Caco-2 (cell line): ENCODE measurements at regions not wholly inside any gene's neighbourhood (a gene's known extent, or its start where the extent isn't known, plus 50 kb on each side); places are given as distances from the start of the nearest gene placed in this dataset.

Experiments used
- BruUV-seq: library from RNA; stranded (reverse); fragments of 400-500 nt; replicated peaks from 2 replicates; lab custom pipeline; 2021; lab: Mats Ljungman, UMichigan
- CTCF ChIA-PET: fragments of 300-600 bp; sonication (Branson Sonifier 250); formaldehyde crosslinking; loops from one replicate; lab custom pipeline; 2022; ENCODE audit warnings: antibody characterized with exemption; lab: Charles Lee
- POLR2A ChIA-PET: fragments of 300-600 bp; sonication (Branson Sonifier 250); formaldehyde crosslinking; loops from one replicate; lab custom pipeline; 2022; ENCODE audit warnings: antibody characterized with exemption; lab: Charles Lee
- DNase-seq, 2 experiments: peaks; one replicate each; pipeline versions ENCODE4 v3.0.0 to v3.0.0-alpha.2; 2020 to 2022
- H3K27me3 ChIP-seq: replicated peaks from 2 replicates; pipeline ENCODE4 v1.6.0; 2011; ENCODE audit warnings: low read length; ENCODE audit not compliant: control insufficient read depth, insufficient read depth
- H3K36me3 ChIP-seq: 2 replicates; pipeline ENCODE4 v1.5.1; 2011; ENCODE audit warnings: low read length; ENCODE audit not compliant: control insufficient read depth, insufficient read depth
- H3K4me1 ChIP-seq: fragments of 250-450 bp; sonication (Bioruptor Pico); 2 replicates; pipeline ENCODE4 v1.5.1; 2020; ENCODE audit warnings: mild to moderate bottlenecking
- H3K4me3 ChIP-seq: 2 replicates; pipeline ENCODE4 v1.5.1; 2011; ENCODE audit warnings: low read depth, mild to moderate bottlenecking, control low read depth, low read length
- H3K9me3 ChIP-seq: fragments of 250-450 bp; sonication (Bioruptor Pico); 2 replicates; pipeline ENCODE4 v1.5.1; 2020; ENCODE audit warnings: mild to moderate bottlenecking, moderate library complexity
- H3K27ac Mint-ChIP-seq: one replicate; pipeline ENCODE4 v1.8.0; 2022; ENCODE audit warnings: mixed read lengths; ENCODE audit not compliant: unreplicated experiment
- H3K27me3 Mint-ChIP-seq: one replicate; pipeline ENCODE4 v1.8.0; 2022; ENCODE audit warnings: mixed read lengths; ENCODE audit not compliant: insufficient read depth, unreplicated experiment
- H3K36me3 Mint-ChIP-seq: one replicate; pipeline ENCODE4 v1.8.0; 2022; ENCODE audit warnings: mild to moderate bottlenecking, mixed read lengths; ENCODE audit not compliant: insufficient read depth, unreplicated experiment
- H3K4me1 Mint-ChIP-seq: one replicate; pipeline ENCODE4 v1.8.0; 2022; ENCODE audit warnings: low read depth, mixed read lengths; ENCODE audit not compliant: unreplicated experiment
- H3K4me3 Mint-ChIP-seq: one replicate; pipeline ENCODE4 v1.8.0; 2022; ENCODE audit warnings: mild to moderate bottlenecking, moderate library complexity, mixed read lengths; ENCODE audit not compliant: unreplicated experiment
- H3K9me3 Mint-ChIP-seq: one replicate; pipeline ENCODE4 v1.8.0; 2022; ENCODE audit warnings: mixed read lengths; ENCODE audit not compliant: unreplicated experiment
- intact Hi-C: fragments of 100-400 bp; cut with micrococcal nuclease; formaldehyde crosslinking; loops from one replicate; pipeline ENCODE4 v1.10.0; 2022; ENCODE audit not compliant: unreplicated experiment
- TF ChIP-seq, protein P1 (sequence below), 2 experiments: fragments of 200-600 bp in 1 of 2; IDR thresholded peaks; 1 replicate in 1 of 2; 2 replicates in 1 of 2; pipeline versions ENCODE4 v1.5.1 to v1.8.0; 2011 to 2022; ENCODE audit warnings: antibody characterized with exemption in 1 of 2, control low read depth in 1 of 2, inconsistent platforms in 1 of 2, low read depth in 1 of 2, low read length in 1 of 2, mild to moderate bottlenecking in 1 of 2, moderate library complexity in 1 of 2; ENCODE audit not compliant: insufficient read depth in 1 of 2, severe bottlenecking in 1 of 2, unreplicated experiment in 1 of 2

- intact Hi-C loops, result loop anchor here (5.0 kb wide), 1 partner anchor 167 kb away; no protein-coding TSS in a partner anchor
- Histone ChIP-seq H3K9me3 (no peaks in the 10 kb centered on the region), H3K36me3 (no peaks in the 10 kb centered on the region), H3K4me1 (0 out of 2 replicates have a peak, but pooled peaks cover 3% of the 10 kb centered on the region), H3K4me3 (no peak overlapping the region), H3K27me3 (no peaks in the 10 kb centered on the region)
- TF ChIP-seq, protein P1, sequence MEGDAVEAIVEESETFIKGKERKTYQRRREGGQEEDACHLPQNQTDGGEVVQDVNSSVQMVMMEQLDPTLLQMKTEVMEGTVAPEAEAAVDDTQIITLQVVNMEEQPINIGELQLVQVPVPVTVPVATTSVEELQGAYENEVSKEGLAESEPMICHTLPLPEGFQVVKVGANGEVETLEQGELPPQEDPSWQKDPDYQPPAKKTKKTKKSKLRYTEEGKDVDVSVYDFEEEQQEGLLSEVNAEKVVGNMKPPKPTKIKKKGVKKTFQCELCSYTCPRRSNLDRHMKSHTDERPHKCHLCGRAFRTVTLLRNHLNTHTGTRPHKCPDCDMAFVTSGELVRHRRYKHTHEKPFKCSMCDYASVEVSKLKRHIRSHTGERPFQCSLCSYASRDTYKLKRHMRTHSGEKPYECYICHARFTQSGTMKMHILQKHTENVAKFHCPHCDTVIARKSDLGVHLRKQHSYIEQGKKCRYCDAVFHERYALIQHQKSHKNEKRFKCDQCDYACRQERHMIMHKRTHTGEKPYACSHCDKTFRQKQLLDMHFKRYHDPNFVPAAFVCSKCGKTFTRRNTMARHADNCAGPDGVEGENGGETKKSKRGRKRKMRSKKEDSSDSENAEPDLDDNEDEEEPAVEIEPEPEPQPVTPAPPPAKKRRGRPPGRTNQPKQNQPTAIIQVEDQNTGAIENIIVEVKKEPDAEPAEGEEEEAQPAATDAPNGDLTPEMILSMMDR (IDR thresholded peaks at IDR 0.05; ENCODE audit: insufficient read depth in 1 of 2, low read depth in 1 of 2, low read length in 1 of 2, severe bottlenecking in 1 of 2, unreplicated experiment in 1 of 2), result no peak
- no TSS peak for BruUV-seq
- ChIA-PET CTCF (no interaction called here), POLR2A (no interaction called here)
- Mint-ChIP-seq H3K4me3 (no peak overlapping the region), H3K36me3 (no peaks in the 10 kb centered on the region), H3K27me3 (peaks cover 9% of the 10 kb centered on the region), H3K4me1 (no peaks in the 10 kb centered on the region), H3K27ac (no peak overlapping the region), H3K9me3 (no peaks in the 10 kb centered on the region)
- no peak for DNase-seq
Observed at GRCh38 chr3:71879089-71879488, 94.1 kb upstream of the PROK2 start.

DNA sequence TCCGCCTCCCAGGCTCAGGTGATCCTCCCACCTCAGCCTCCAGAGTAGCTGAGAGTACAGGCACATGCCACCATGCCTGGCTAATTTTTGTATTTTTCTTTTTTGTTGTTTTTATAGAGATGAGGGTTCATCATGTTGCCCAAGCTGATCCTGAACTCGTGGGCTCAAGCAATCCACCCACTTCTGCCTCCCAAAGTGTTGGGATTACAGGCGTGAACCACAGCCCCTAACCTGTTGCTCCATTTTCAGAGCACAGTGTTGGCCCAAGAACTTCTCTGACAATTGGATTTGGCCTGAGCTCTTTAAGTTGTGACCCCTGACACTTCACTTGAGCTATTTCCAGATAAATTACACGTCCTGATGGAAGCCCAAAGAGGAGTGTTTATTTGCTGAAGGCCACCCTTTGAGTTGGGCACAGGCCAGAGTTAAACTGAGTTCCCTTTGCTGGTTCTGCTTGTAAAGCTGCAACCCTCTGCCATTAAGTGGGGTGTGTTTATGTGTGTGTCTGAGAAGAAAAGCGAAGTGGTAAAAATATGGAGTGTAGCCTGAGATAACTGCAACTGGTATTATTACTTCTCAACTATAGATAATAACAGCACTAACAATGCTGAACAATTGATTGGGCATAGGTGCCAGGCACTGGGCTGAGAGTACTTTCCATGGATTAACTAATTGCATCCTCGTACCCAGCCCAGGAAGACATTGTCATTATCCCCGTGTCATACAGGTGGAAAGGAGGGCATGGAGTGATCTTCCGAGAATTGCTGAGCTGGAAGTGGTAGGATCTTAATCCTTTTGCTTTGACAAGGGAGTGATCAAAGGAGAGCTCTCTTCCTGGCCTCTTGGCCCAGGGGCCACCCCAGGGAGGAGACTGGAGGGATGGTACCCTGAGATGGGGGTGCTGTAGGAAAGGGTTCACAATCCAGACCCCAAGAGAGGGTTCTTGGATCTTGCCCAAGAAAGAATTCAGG lies 91.5 kb upstream of the PROK2 start:
- Mint-ChIP-seq H3K4me3 (no peak overlapping the region), H3K4me1 (no peaks in the 10 kb centered on the region), H3K36me3 (no peaks in the 10 kb centered on the region), H3K27ac (no peak overlapping the region), H3K9me3 (no peaks in the 10 kb centered on the region), H3K27me3 (peaks cover 6% of the 10 kb centered on the region)
- CTCF ChIA-PET, result interaction anchor here (0.6 to 1.6 kb wide), 3 partner anchors 85 to 174 kb away, joined by 3 to 6 read pairs (median 5); no protein-coding TSS in a partner anchor
- no peak for DNase-seq
- Histone ChIP-seq H3K27me3 (no peaks in the 10 kb centered on the region), H3K9me3 (no peaks in the 10 kb centered on the region), H3K4me1 (0 out of 2 replicates have a peak, but pooled peaks cover 3% of the 10 kb centered on the region), H3K4me3 (no peak overlapping the region), H3K36me3 (no peaks in the 10 kb centered on the region)
- intact Hi-C loops, result loop anchor here (5.0 kb wide), 1 partner anchor 164 kb away; no protein-coding TSS in a partner anchor
- POLR2A ChIA-PET, result interaction anchor here (0.7 kb wide), 1 partner anchor 143 kb away, joined by 4 read pairs; no protein-coding TSS in a partner anchor
- no TSS peak for BruUV-seq
- TF ChIP-seq, protein P1 (IDR thresholded peaks at IDR 0.05; ENCODE audit: insufficient read depth in 1 of 2, low read depth in 1 of 2, low read length in 1 of 2, severe bottlenecking in 1 of 2, unreplicated experiment in 1 of 2), result no peak

GRCh38 chr3:71875461-71875947 lies 90.6 kb upstream of the PROK2 start:
- Mint-ChIP-seq H3K4me1 (no peaks in the 10 kb centered on the region), H3K36me3 (no peaks in the 10 kb centered on the region), H3K4me3 (no peak overlapping the region), H3K9me3 (no peaks in the 10 kb centered on the region), H3K27ac (no peak overlapping the region), H3K27me3 (no peaks in the 10 kb centered on the region)
- intact Hi-C loops, result loop anchor here (1.0 to 5.0 kb wide), 5 partner anchors 51 to 1211 kb away; no protein-coding TSS in a partner anchor
- Histone ChIP-seq H3K27me3 (no peaks in the 10 kb centered on the region), H3K9me3 (no peaks in the 10 kb centered on the region), H3K4me1 (0 out of 2 replicates have a peak, but pooled peaks cover 3% of the 10 kb centered on the region), H3K36me3 (no peaks in the 10 kb centered on the region), H3K4me3 (no peak overlapping the region)
- BruUV-seq, result no TSS peak
- CTCF ChIA-PET, result interaction anchor here (0.6 to 1.6 kb wide), 8 partner anchors 15 to 947 kb away, joined by 3 to 6 read pairs (median 3); no protein-coding TSS in a partner anchor
- TF ChIP-seq, protein P1 (IDR thresholded peaks at IDR 0.05; ENCODE audit: insufficient read depth in 1 of 2, low read depth in 1 of 2, low read length in 1 of 2, severe bottlenecking in 1 of 2, unreplicated experiment in 1 of 2), result peak; percentile 59 to 88
- POLR2A ChIA-PET, result interaction anchor here (0.6 kb wide), 2 partner anchors 154 to 819 kb away, joined by 3 to 4 read pairs; no protein-coding TSS in a partner anchor
- peak; percentile 77 to 86 for DNase-seq
